ENCODE measurements at regions not wholly inside any gene's neighbourhood (a gene's known extent, or its start where the extent isn't known, plus 50 kb on each side); places are given as distances from the start of the nearest gene placed in this dataset.

DNA sequence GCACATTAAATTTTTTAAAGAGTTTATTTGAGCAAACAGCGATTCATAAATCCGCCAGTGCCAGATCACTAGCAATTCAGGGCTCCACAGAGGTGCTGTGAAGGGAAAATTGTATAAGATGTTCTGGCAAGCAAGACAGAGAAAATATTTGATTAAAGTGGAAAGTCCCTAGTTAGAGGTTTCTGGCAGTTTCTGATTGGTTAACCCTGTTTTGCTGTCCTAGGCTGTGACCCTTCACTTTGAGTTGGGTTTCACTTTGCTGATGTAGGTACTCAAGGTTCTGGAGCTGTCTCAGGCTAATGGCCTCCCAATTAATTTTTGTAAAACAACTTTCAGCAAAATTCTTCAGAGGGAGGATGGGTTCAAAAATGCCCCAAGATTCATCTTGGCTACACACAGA is 79.4 kb upstream of the NXPH1 start:
- H3K27ac ChIP-seq (ENCODE audit: low read depth, low read length) = no peak overlapping the region
- peaks cover under 1% of the 10 kb centered on the region for H3K9me3 ChIP-seq (ENCODE audit: control insufficient read depth, low read length)
- no peaks in the 10 kb centered on the region for H3K36me3 ChIP-seq (ENCODE audit: control insufficient read depth, insufficient read depth, low read length)
- Mint-ChIP-seq H3K27ac (no peak overlapping the region), H3K36me3 (ENCODE audit: low read depth) (peaks cover 7% of the 10 kb centered on the region), H3K4me3 (no peak overlapping the region), H3K4me1 (no peaks in the 10 kb centered on the region), H3K9me3 (peaks cover 12% of the 10 kb centered on the region), H3K27me3 (ENCODE audit: insufficient read depth) (peaks cover 8% of the 10 kb centered on the region)
- peaks cover 27% of the 10 kb centered on the region for H3K27me3 ChIP-seq (ENCODE audit: control insufficient read depth, insufficient read depth, low read length, poor library complexity, severe bottlenecking)
- H3K4me3 ChIP-seq (ENCODE audit: low read length) = no peak overlapping the region
- H3K4me1 ChIP-seq (ENCODE audit: control insufficient read depth, insufficient read depth, low read length) = no peaks in the 10 kb centered on the region
- WGBS, 2 experiments (ENCODE audit: insufficient coverage in 1 of 2, insufficient read length in 1 of 2) = 90 to 100% methylated on average over 2 of the region's 2 CpGs
- H3K9ac ChIP-seq (ENCODE audit: extremely low read depth, low read length, poor library complexity, severe bottlenecking) = no peak overlapping the region
- DNase-seq = no peak
- TF ChIP-seq, protein P1, sequence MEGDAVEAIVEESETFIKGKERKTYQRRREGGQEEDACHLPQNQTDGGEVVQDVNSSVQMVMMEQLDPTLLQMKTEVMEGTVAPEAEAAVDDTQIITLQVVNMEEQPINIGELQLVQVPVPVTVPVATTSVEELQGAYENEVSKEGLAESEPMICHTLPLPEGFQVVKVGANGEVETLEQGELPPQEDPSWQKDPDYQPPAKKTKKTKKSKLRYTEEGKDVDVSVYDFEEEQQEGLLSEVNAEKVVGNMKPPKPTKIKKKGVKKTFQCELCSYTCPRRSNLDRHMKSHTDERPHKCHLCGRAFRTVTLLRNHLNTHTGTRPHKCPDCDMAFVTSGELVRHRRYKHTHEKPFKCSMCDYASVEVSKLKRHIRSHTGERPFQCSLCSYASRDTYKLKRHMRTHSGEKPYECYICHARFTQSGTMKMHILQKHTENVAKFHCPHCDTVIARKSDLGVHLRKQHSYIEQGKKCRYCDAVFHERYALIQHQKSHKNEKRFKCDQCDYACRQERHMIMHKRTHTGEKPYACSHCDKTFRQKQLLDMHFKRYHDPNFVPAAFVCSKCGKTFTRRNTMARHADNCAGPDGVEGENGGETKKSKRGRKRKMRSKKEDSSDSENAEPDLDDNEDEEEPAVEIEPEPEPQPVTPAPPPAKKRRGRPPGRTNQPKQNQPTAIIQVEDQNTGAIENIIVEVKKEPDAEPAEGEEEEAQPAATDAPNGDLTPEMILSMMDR (conservative IDR thresholded peaks at IDR 0.05) = no peak

GRCh38 chr7:8354503-8354902 is 78.9 kb upstream of the NXPH1 start:
- H3K4me1 ChIP-seq (ENCODE audit: control insufficient read depth, insufficient read depth, low read length) = no peaks in the 10 kb centered on the region
- H3K4me3 ChIP-seq (ENCODE audit: low read length) = no peak overlapping the region
- no peaks in the 10 kb centered on the region for H3K36me3 ChIP-seq (ENCODE audit: control insufficient read depth, insufficient read depth, low read length)
- WGBS, 2 experiments (ENCODE audit: insufficient coverage in 1 of 2, insufficient read length in 1 of 2) = 93 to 94% methylated on average over 3 to 4 of the region's 4 CpGs
- peaks cover 6% of the 10 kb centered on the region for H3K9me3 ChIP-seq (ENCODE audit: control insufficient read depth, low read length)
- no peak overlapping the region for H3K4me3 Mint-ChIP-seq
- H3K4me1 Mint-ChIP-seq = peaks cover 1% of the 10 kb centered on the region
- H3K9me3 Mint-ChIP-seq = peaks cover 14% of the 10 kb centered on the region
- H3K9ac ChIP-seq (ENCODE audit: extremely low read depth, low read length, poor library complexity, severe bottlenecking) = no peak overlapping the region
- H3K27me3 ChIP-seq (ENCODE audit: control insufficient read depth, insufficient read depth, low read length, poor library complexity, severe bottlenecking) = peaks cover 27% of the 10 kb centered on the region
- peaks cover 7% of the 10 kb centered on the region for H3K36me3 Mint-ChIP-seq (ENCODE audit: low read depth)
- H3K27ac ChIP-seq (ENCODE audit: low read depth, low read length) = no peak overlapping the region
- TF ChIP-seq, protein P1 (conservative IDR thresholded peaks at IDR 0.05) = no peak
- DNase-seq = no peak
- no peak overlapping the region for H3K27ac Mint-ChIP-seq
- H3K27me3 Mint-ChIP-seq (ENCODE audit: insufficient read depth) = peaks cover 10% of the 10 kb centered on the region

GRCh38 chr7:8356071-8356470 is 77.3 kb upstream of the NXPH1 start:
- Histone ChIP-seq H3K4me1 (ENCODE audit: control insufficient read depth, insufficient read depth, low read length) (no peaks in the 10 kb centered on the region), H3K27ac (ENCODE audit: low read depth, low read length) (no peak overlapping the region), H3K9me3 (ENCODE audit: control insufficient read depth, low read length) (peaks cover 9% of the 10 kb centered on the region), H3K9ac (ENCODE audit: extremely low read depth, low read length, poor library complexity, severe bottlenecking) (no peak overlapping the region), H3K27me3 (ENCODE audit: control insufficient read depth, insufficient read depth, low read length, poor library complexity, severe bottlenecking) (peaks cover 27% of the 10 kb centered on the region), H3K4me3 (ENCODE audit: low read length) (no peak overlapping the region), H3K36me3 (ENCODE audit: control insufficient read depth, insufficient read depth, low read length) (no peaks in the 10 kb centered on the region)
- WGBS, 2 experiments (ENCODE audit: insufficient coverage in 1 of 2, insufficient read length in 1 of 2) = 91 to 95% methylated on average over 2 to 3 of the region's 3 CpGs
- DNase-seq = no peak
- Mint-ChIP-seq H3K9me3 (peaks cover 14% of the 10 kb centered on the region), H3K4me3 (no peak overlapping the region), H3K27ac (no peak overlapping the region), H3K27me3 (ENCODE audit: insufficient read depth) (peaks cover 13% of the 10 kb centered on the region), H3K36me3 (ENCODE audit: low read depth) (peaks cover 4% of the 10 kb centered on the region), H3K4me1 (peaks cover 13% of the 10 kb centered on the region)
- TF ChIP-seq, protein P1 (conservative IDR thresholded peaks at IDR 0.05) = no peak

All from endodermal cell (in vitro differentiated cells).